ENCODE measurements at regions not wholly inside any gene's neighbourhood (a gene's known extent, or its start where the extent isn't known, plus 50 kb on each side); places are given as distances from the start of the nearest gene placed in this dataset.

- Mint-ChIP-seq H3K4me3 (ENCODE audit: low read depth) (no peak overlapping the region), H3K27ac (no peak overlapping the region), H3K4me1 (ENCODE audit: low read depth) (peaks cover 17% of the 10 kb centered on the region), H3K36me3 (ENCODE audit: insufficient read depth) (no peaks in the 10 kb centered on the region), H3K9me3 (ENCODE audit: low read depth) (peaks cover 6% of the 10 kb centered on the region), H3K27me3 (no peaks in the 10 kb centered on the region)
- DNase-seq (ENCODE audit: low spot score, unreplicated experiment) = no peak
- TF ChIP-seq, protein P1, sequence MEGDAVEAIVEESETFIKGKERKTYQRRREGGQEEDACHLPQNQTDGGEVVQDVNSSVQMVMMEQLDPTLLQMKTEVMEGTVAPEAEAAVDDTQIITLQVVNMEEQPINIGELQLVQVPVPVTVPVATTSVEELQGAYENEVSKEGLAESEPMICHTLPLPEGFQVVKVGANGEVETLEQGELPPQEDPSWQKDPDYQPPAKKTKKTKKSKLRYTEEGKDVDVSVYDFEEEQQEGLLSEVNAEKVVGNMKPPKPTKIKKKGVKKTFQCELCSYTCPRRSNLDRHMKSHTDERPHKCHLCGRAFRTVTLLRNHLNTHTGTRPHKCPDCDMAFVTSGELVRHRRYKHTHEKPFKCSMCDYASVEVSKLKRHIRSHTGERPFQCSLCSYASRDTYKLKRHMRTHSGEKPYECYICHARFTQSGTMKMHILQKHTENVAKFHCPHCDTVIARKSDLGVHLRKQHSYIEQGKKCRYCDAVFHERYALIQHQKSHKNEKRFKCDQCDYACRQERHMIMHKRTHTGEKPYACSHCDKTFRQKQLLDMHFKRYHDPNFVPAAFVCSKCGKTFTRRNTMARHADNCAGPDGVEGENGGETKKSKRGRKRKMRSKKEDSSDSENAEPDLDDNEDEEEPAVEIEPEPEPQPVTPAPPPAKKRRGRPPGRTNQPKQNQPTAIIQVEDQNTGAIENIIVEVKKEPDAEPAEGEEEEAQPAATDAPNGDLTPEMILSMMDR (IDR thresholded peaks at IDR 0.05; ENCODE audit: unreplicated experiment) = no peak
These were observed 198.5 kb upstream of the TMEM196 start for GRCh38 chr7:19971956-19972355.

DNA sequence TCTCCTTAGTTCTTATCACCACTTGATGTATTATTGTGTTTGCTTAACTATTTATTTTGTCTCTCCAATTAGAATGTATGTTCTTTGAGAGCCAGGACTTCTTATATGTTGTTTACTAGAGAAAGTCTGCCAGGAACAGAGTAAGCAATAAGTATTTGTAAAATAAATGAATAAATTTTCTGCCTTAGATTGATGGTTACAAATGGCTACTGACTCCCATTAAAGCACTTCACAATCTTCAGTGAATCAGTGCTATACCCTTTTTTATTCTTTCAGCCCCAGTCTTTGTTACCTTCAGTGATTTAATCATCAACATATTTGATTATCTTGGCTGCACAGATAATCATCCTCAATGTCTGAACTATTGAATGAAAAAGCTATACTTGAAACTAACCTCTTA is 197.1 kb upstream of the TMEM196 start:
- DNase-seq (ENCODE audit: low spot score, unreplicated experiment) = no peak
- H3K4me1 Mint-ChIP-seq (ENCODE audit: low read depth) = peaks cover 17% of the 10 kb centered on the region

DNA sequence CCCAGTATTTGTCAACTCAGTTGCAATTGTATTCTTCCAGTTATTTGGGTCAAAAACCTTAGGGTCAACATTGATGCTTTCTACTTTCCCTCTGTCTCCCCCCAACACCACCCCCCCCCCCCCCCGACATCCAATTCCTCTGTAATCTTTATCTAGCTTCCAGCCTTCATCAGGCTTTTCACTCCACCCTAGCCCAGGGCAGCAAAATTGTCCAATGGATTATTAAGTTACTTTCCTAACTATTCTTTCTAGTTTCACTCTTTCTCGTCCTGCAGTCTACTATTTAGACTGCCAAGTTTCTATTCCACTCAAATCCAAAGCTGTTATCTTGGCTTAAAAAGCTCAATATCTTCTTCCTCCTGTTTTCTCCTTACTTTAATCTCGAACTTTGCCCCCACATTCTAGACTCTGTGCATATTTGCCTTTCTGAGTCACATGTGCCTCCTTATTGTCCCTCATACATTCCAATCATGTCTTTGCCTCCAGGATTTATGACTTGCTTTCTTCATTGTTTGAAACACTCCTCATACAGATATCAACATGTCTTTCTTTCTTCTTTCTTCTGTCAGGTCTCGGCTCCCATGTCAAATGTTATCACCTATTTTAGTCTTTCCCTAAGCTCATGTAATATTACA is 196.6 kb upstream of the TMEM196 start:
- Mint-ChIP-seq H3K27me3 (no peaks in the 10 kb centered on the region), H3K9me3 (ENCODE audit: low read depth) (peaks cover 6% of the 10 kb centered on the region), H3K27ac (peak overlapping the region; percentile 72), H3K36me3 (ENCODE audit: insufficient read depth) (no peaks in the 10 kb centered on the region), H3K4me3 (ENCODE audit: low read depth) (peak overlapping the region; percentile 12), H3K4me1 (ENCODE audit: low read depth) (peaks cover 17% of the 10 kb centered on the region)
- TF ChIP-seq, protein P1 (IDR thresholded peaks at IDR 0.05; ENCODE audit: unreplicated experiment) = no peak
- DNase-seq (ENCODE audit: low spot score, unreplicated experiment) = no peak

More for the DNA sequence above, 197.1 kb upstream of the TMEM196 start:
- Mint-ChIP-seq H3K27me3 (no peaks in the 10 kb centered on the region), H3K9me3 (ENCODE audit: low read depth) (peaks cover 6% of the 10 kb centered on the region), H3K4me3 (ENCODE audit: low read depth) (no peak overlapping the region), H3K27ac (peak overlapping the region; percentile 72), H3K36me3 (ENCODE audit: insufficient read depth) (no peaks in the 10 kb centered on the region)
- TF ChIP-seq, protein P1 (IDR thresholded peaks at IDR 0.05; ENCODE audit: unreplicated experiment) = no peak

DNA sequence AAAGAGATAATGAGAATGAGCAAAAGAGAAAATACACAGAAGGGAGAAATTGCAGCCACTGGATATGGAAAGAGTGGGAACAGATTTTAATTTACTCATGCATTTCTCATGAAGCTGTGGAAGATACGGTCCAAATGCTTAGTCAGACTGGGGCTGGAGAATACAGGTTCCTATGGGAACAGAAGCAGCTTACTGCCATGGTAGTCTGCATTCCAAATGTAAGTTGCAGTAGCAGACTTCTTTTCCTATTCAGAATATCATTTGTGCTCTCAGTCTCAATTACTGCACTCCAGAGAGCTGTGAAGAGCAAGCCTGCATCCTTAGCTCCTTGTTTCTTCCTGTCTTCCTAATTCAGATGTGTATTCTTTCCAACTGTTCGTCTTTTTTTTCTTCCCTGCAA is 190.8 kb upstream of the TMEM196 start:
- Mint-ChIP-seq H3K27ac (no peak overlapping the region), H3K4me3 (ENCODE audit: low read depth) (no peak overlapping the region), H3K9me3 (ENCODE audit: low read depth) (no peaks in the 10 kb centered on the region), H3K27me3 (no peaks in the 10 kb centered on the region), H3K36me3 (ENCODE audit: insufficient read depth) (no peaks in the 10 kb centered on the region), H3K4me1 (ENCODE audit: low read depth) (peaks cover 2% of the 10 kb centered on the region)
- DNase-seq (ENCODE audit: low spot score, unreplicated experiment) = no peak
- TF ChIP-seq, protein P1 (IDR thresholded peaks at IDR 0.05; ENCODE audit: unreplicated experiment) = no peak

DNA sequence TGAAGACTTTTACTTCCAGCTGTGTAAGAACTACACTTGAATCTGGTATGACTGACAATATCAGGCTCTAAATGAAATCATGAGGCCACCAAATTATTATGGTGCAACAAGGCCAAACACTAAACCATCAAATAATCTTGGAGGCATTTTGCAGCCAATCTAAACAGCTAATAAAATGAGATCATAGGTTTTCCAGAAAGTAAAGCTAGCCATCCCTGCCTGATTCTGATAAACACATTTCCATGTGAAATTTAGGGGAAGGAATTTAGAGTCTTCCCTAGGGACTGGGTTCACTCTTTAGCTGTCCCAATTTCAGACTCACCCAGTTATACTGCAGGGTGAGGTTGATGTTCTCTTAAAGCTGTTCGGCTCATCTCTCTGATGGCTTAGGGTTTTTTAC is 190.3 kb upstream of the TMEM196 start:
- no peak for DNase-seq (ENCODE audit: low spot score, unreplicated experiment)
- TF ChIP-seq, protein P1 (IDR thresholded peaks at IDR 0.05; ENCODE audit: unreplicated experiment) = no peak
- H3K4me3 Mint-ChIP-seq (ENCODE audit: low read depth) = no peak overlapping the region
- no peaks in the 10 kb centered on the region for H3K36me3 Mint-ChIP-seq (ENCODE audit: insufficient read depth)
- no peaks in the 10 kb centered on the region for H3K27me3 Mint-ChIP-seq
- no peaks in the 10 kb centered on the region for H3K9me3 Mint-ChIP-seq (ENCODE audit: low read depth)
- peaks cover 2% of the 10 kb centered on the region for H3K4me1 Mint-ChIP-seq (ENCODE audit: low read depth)
- H3K27ac Mint-ChIP-seq = no peak overlapping the region
